ENCODE measurements at regions not wholly inside any gene's neighbourhood (a gene's known extent, or its start where the extent isn't known, plus 50 kb on each side); places are given as distances from the start of the nearest gene placed in this dataset.

- no peak for DNase-seq
Measured at GRCh38 chr2:23131066-23131575, 253.9 kb upstream of the KLHL29 start.

- no peak for DNase-seq
Measured at GRCh38 chr2:23132000-23132399, 253.0 kb upstream of the KLHL29 start.

- no peak for DNase-seq
Measured at GRCh38 chr2:23132823-23133595, 252.0 kb upstream of the KLHL29 start.

DNA sequence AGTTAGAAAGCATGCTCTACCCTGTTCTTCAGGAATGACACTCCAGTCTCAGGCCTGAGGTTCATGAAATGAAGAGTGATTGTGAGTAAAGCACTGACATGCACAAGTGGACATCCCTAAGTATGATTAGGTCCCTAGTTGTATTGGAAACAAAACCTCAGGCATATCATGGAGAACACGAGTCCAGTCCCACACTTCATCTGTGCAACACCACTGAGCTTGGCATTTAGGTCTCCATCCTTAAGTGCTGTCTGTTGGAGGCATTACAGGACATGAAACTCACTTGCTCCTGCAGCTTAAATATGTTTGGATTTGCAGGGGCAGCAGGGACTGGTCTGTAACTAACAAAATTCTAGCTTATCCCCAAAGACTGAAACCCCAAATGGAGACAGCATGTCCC lies 250.3 kb upstream of the KLHL29 start:
- no peak for DNase-seq

- no peak for DNase-seq
Measured at GRCh38 chr2:23135481-23136100, 249.4 kb upstream of the KLHL29 start.

DNA sequence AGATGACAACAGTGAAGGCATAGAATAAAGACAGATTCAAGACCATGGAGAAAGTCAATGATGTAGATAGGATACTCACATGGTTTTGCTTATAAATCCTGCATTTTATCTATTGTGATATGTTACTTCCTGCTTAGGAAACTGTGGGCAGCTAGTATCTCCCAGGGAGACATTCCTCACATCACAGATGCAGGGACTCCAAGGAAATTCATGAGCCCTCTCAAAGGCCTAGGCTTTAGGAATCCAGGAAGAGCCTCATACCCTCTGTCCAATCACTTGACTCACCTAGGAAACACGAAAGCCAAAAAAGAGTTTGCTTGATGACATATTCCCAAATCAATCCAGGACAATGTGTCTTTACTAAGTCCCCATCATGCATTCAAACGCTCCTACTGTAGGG lies 247.8 kb upstream of the KLHL29 start:
- no peak for DNase-seq

DNA sequence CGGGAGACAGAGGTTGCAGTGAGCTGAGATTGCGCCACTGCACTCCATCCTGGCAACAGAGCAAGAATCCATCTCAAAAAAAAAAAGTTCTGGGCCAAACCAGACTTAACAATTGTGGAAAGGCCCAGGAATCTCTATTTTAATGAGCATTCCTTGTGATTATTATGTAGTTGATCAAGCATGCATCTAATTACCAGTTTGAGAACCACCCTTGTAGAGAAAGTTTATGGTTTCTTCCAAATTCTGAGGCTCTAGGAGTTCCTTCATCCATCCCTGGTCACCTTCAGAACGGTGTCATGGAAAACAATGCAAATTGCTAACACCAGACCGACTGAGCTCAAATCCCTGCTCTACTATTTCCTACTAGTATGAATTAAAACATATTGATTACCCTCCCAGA lies 246.3 kb upstream of the KLHL29 start:
- no peak for DNase-seq

DNA sequence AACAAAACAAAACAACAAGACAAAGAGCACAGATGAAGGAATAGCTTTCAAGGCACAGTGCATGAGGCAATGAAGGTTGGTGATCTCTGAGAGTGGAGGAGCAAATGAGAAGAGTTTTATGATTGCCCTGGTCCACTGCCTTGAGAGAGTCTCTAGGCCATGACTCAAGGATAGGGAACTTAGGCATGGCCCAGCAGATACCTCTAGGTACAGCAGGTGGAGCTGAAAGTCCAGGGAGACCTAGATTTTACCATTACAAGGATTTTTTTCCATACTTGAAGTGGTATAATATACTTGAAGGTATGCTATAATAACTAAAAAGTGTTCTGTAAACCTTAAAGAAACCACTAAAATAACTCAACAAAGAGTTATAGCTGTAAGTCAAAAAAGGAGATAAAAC lies 239.5 kb upstream of the KLHL29 start:
- DNase-seq: no peak

DNA sequence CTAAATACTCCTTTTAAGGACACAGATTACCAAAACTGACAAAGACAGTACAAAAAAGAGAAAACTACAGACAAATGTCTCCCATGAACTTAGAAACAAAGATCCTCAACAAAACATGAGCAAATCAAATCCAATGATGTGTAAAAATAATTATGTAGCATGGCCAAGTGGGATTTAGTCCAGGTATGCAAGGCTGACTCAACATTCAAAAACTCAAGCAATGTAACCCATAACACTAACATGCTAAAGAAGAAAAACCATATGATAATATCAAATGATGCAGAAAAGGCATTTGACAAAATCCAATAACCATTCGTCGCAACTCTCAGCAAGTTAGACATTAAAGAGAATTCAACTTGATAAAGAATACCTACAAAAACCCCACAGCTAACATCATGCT lies 239.0 kb upstream of the KLHL29 start:
- DNase-seq: no peak

- DNase-seq: no peak
Measured at GRCh38 chr2:23148342-23148741, 236.6 kb upstream of the KLHL29 start.

DNA sequence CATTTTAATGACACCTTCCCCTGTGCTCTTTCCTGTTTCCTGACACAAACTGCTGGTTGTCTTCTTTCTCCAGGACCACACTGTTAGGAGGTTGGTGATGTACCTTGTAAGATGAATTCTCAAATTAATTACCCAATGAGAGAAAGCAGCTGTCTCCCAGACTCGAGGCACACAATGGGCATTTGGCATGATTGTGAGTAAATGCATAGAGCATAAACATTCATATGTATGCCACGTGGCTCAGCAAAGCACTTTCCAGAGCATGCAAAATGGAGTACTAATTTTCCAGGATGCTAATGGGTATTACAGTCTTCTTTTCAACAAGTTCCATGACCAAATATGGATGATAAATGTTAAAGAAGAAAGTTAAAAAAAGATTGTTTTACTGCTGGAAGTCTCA lies 235.2 kb upstream of the KLHL29 start:
- no peak for DNase-seq

DNA sequence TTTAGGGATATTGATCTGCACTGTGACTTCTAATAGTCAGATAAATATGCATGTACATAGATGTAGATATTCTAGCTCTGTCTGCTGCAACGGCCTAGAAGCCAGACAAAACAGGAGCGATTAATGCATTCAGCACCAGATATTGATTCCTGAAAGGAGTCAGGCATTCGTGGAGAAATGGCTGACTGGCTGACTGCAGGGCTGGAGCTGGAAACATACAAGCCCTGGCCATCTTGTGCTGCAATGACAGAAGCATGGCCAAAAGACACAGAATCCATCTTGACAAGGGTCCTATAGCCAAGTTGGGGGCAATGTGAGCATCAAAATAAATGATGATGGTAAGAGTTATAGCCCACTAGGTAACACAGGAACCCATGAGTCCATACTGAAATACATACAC lies 231.5 kb upstream of the KLHL29 start:
- DNase-seq: no peak

- no peak for DNase-seq
Measured at GRCh38 chr2:23155022-23155421, 230.0 kb upstream of the KLHL29 start.

GRCh38 chr2:23157812-23158211 lies 227.2 kb upstream of the KLHL29 start:
- no peak for DNase-seq

DNA sequence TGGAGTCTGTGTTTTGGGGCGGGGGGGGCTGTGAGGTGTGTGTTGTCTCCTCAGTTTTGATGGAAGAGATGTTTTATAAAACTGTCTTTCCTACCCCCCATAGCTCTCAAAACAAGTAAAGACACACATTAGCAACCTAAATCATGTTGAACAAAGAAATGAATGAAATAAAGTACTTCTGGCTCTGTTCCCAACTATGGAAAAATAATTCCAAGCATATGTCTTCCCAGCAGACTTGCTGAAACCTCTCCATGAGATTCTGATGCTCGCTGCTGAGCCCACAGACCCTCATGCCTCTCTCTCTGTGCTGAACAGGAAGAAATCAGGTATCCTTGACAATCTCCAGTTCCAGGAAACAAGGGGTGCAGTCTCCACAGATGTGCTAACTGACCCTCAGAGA lies 226.7 kb upstream of the KLHL29 start:
- DNase-seq: no peak

DNA sequence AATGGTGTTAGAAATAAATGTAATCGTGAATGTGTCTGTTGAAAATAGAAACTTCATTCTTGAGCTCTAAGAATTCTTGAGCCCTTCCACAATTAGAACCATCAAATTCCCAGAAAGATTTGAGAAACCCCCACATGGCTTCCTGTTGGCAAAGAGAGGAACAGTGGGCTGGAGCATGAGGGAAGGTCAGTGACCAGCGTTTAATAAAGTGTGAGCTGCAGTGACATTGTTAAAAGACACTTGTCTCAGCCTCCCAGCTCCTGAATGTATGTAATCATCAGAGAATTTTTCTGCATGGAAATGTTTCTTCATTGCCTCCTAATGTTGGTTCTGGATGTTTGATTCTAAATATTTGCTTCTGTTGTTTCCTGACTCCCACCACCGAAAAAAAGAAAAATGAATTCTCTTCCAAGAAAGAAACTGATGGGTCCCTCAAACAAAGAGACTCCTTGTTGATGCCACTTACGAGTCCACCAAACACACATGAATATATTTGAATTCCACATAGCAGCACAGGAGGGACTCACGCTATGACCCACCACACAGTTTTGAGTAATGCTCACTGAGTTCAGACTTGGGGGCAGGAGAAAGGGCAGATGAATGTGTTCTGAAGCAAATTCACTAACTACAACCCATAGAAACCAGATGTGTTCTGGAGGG lies 225.1 kb upstream of the KLHL29 start:
- DNase-seq: no peak

DNA sequence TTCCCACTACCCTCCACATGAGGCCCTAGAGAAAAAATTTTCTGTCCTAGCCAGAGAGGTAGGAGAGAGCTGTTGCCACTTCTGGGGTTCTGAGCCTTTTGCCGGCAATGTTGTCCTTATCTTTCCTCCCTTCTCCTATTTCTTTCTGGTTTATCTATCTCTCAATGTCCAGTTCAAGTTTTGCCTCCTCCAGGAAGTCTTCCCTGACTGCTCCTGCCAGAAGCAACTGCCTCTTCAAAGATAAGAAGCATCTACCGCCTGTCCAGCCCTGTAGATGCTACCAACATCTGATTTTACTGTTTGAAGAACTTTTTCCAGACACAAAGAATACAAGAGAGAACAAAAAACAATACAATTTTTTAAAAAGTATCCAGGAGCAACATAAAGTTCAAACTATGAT lies 220.8 kb upstream of the KLHL29 start:
- DNase-seq: no peak

GRCh38 chr2:23169896-23170295 lies 215.1 kb upstream of the KLHL29 start:
- no peak for DNase-seq

- DNase-seq: no peak
Measured at GRCh38 chr2:23171108-23171507, 213.9 kb upstream of the KLHL29 start.

- no peak for DNase-seq
Measured at GRCh38 chr2:23178396-23178795, 206.6 kb upstream of the KLHL29 start.

- no peak for DNase-seq
Measured at GRCh38 chr2:23183733-23184132, 201.2 kb upstream of the KLHL29 start.

- DNase-seq: no peak
Measured at GRCh38 chr2:23198316-23199114, 186.5 kb upstream of the KLHL29 start.

Data from NCI-H2107 (cell line).